Naive thymus-derived CD4-positive, alpha-beta T cell (primary cell): ENCODE measurements at regions not wholly inside any gene's neighbourhood (a gene's known extent, or its start where the extent isn't known, plus 50 kb on each side); places are given as distances from the start of the nearest gene placed in this dataset.

Source experiments
- ATAC-seq: fragments of 150-1000 bp; cut with Tn5 transposase; 2 replicates; pipeline ENCODE4 v1.10.0; 2021; ENCODE audit warnings: mild to moderate bottlenecking, moderate library complexity
- CTCF ChIA-PET: fragments of 350-600 bp; sonication (Branson Sonifier 250); formaldehyde crosslinking; loops from one replicate; lab custom pipeline; 2021; ENCODE audit warnings: antibody characterized with exemption; lab: Charles Lee
- POLR2A ChIA-PET: fragments of 350-600 bp; sonication (Branson Sonifier 250); formaldehyde crosslinking; loops from one replicate; lab custom pipeline; 2021; ENCODE audit warnings: antibody characterized with exemption, inconsistent platforms; lab: Charles Lee
- DNase-seq, 9 donors: peaks; one replicate each; pipeline versions ENCODE4 v3.0.0 to v3.0.0-alpha.2; 2020 to 2022; ENCODE audit warnings: mixed read lengths in 1 of 9
- H3K27ac ChIP-seq: one replicate; pipeline ENCODE4 v1.7.0; 2013; ENCODE audit warnings: mild to moderate bottlenecking, low read depth, low read length, moderate library complexity
- H3K27me3 ChIP-seq, 2 donors: one replicate each; pipeline ENCODE4 v1.7.0; 2013; ENCODE audit warnings: low read length in 2 of 2, mild to moderate bottlenecking in 2 of 2, moderate library complexity in 2 of 2; ENCODE audit not compliant: control insufficient read depth in 2 of 2, insufficient read depth in 2 of 2
- H3K36me3 ChIP-seq, 3 experiments: 1 replicate in 2 of 3; 2 replicates in 1 of 3; pipeline ENCODE4 v1.7.0; 2013; ENCODE audit warnings: low read length in 3 of 3, mild to moderate bottlenecking in 3 of 3, moderate library complexity in 1 of 3; ENCODE audit not compliant: insufficient read depth in 3 of 3, control insufficient read depth in 2 of 3
- H3K4me1 ChIP-seq, 2 donors: one replicate each; pipeline ENCODE4 v1.7.0; 2013; ENCODE audit warnings: low read length in 2 of 2, mild to moderate bottlenecking in 2 of 2, moderate library complexity in 1 of 2; ENCODE audit not compliant: control insufficient read depth in 2 of 2, insufficient read depth in 2 of 2
- H3K4me3 ChIP-seq: 2 replicates; pipeline ENCODE4 v1.7.0; 2013; ENCODE audit warnings: mild to moderate bottlenecking, low read length
- H3K9me3 ChIP-seq, 3 experiments: 1 replicate in 2 of 3; 2 replicates in 1 of 3; pipeline ENCODE4 v1.7.0; 2013; ENCODE audit warnings: low read length in 3 of 3; ENCODE audit not compliant: control insufficient read depth in 2 of 3
- H3K27ac Mint-ChIP-seq, 9 donors: one replicate each; pipeline ENCODE4 v1.8.0; 2020 to 2022; ENCODE audit warnings: mixed read lengths in 9 of 9, mild to moderate bottlenecking in 8 of 9, moderate library complexity in 5 of 9, inconsistent platforms in 2 of 9
- H3K27me3 Mint-ChIP-seq, 5 donors: one replicate each; pipeline ENCODE4 v1.8.0; 2021 to 2022; ENCODE audit warnings: mixed read lengths in 5 of 5, mild to moderate bottlenecking in 1 of 5
- H3K36me3 Mint-ChIP-seq, 5 donors: one replicate each; pipeline ENCODE4 v1.8.0; 2020 to 2022; ENCODE audit warnings: mixed read lengths in 5 of 5, mild to moderate bottlenecking in 3 of 5, inconsistent platforms in 1 of 5
- H3K4me1 Mint-ChIP-seq, 7 donors: one replicate each; pipeline ENCODE4 v1.8.0; 2020 to 2022; ENCODE audit warnings: mixed read lengths in 7 of 7, mild to moderate bottlenecking in 3 of 7, inconsistent platforms in 1 of 7
- H3K4me3 Mint-ChIP-seq, 10 donors: one replicate each; pipeline ENCODE4 v1.8.0; 2020 to 2022; ENCODE audit warnings: mild to moderate bottlenecking in 10 of 10, mixed read lengths in 10 of 10, moderate library complexity in 6 of 10, inconsistent platforms in 2 of 10
- H3K9me3 Mint-ChIP-seq, 11 donors: one replicate each; pipeline ENCODE4 v1.8.0; 2020 to 2022; ENCODE audit warnings: mixed read lengths in 11 of 11, mild to moderate bottlenecking in 4 of 11, inconsistent platforms in 1 of 11, moderate library complexity in 1 of 11
- intact Hi-C, 2 donors: fragments of 100-400 bp; cut with micrococcal nuclease; formaldehyde crosslinking; loops; one replicate each; pipeline ENCODE4 v1.15.1; 2023

DNA sequence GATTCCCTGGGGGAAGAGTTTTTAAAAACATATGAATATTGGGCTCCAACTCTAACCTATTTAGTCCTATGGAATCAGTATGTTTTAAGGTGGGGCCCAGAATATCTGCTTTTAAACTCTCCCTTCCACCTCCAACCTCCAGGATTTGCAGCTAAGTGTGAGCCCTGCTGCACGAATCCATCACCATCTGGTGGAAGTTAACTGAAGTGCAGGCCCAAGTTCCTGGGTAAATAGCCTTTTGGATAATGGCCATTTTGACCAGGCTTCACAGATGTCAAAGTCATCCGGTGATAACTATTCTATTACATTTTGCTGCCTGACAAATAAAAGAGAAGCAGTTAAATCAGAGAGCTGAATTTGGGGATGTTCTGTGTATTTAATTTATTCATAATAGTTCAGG lies 58.1 kb upstream of the RMST start:
- H3K36me3 Mint-ChIP-seq: no peaks in the 10 kb centered on the region
- peaks cover 0 to 5% (median 0%) of the 10 kb centered on the region in 5 donors for H3K27me3 Mint-ChIP-seq
- no peak overlapping the region for H3K4me3 Mint-ChIP-seq
- Histone ChIP-seq H3K36me3 (no peaks in the 10 kb centered on the region), H3K9me3 (no peaks in the 10 kb centered on the region), H3K4me1 (no peaks in the 10 kb centered on the region), H3K27ac (no peak overlapping the region), H3K4me3 (no peak overlapping the region), H3K27me3 (no peaks in the 10 kb centered on the region)
- no peak overlapping the region for H3K27ac Mint-ChIP-seq
- intact Hi-C loops: loop anchor here (1.0 to 10.0 kb wide), 3 partner anchors 417 to 830 kb away; no protein-coding TSS in a partner anchor
- ATAC-seq (no peak), DNase-seq (no peak)
- ChIA-PET POLR2A (no interaction called here), CTCF (no interaction called here)
- no peaks in the 10 kb centered on the region for H3K9me3 Mint-ChIP-seq
- no peaks in the 10 kb centered on the region for H3K4me1 Mint-ChIP-seq

DNA sequence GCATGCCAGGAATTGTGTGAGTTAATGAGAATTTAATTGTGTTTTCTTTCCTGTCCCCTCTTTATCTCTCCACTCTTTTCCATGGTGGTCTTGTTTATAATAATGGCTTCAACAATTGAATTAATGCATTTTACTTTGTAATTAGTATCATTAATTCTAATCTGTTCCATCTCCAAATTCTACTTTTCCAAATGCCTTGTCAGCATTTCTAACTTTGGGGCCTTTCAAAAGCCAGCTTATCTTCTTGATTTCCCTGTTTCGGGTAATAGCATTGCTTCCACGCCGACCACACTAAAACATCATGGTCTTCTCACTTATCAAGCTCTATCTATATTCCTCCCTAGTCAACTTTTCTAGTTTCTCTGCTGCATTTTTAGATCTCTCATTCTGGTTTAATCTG lies 54.2 kb upstream of the RMST start:
- ATAC-seq (no peak), DNase-seq (no peak)
- H3K36me3 ChIP-seq: no peaks in the 10 kb centered on the region
- ChIA-PET CTCF (no interaction called here), POLR2A (no interaction called here)
- no peaks in the 10 kb centered on the region for H3K9me3 ChIP-seq
- no peak overlapping the region for H3K27ac Mint-ChIP-seq
- peaks cover 0 to 2% (median 0%) of the 10 kb centered on the region in 11 donors for H3K9me3 Mint-ChIP-seq
- intact Hi-C loops: loop anchor here in 1 of 2 donors (10.0 kb wide), 1 partner anchor 834 kb away; no protein-coding TSS in a partner anchor
- H3K27me3 Mint-ChIP-seq: peaks cover 0 to 16% (median 5%) of the 10 kb centered on the region in 5 donors
- H3K4me1 Mint-ChIP-seq: no peaks in the 10 kb centered on the region
- no peak overlapping the region for H3K27ac ChIP-seq
- no peak overlapping the region for H3K4me3 Mint-ChIP-seq
- H3K36me3 Mint-ChIP-seq: no peaks in the 10 kb centered on the region
- H3K4me3 ChIP-seq: no peak overlapping the region
- no peaks in the 10 kb centered on the region for H3K4me1 ChIP-seq
- no peaks in the 10 kb centered on the region for H3K27me3 ChIP-seq

DNA sequence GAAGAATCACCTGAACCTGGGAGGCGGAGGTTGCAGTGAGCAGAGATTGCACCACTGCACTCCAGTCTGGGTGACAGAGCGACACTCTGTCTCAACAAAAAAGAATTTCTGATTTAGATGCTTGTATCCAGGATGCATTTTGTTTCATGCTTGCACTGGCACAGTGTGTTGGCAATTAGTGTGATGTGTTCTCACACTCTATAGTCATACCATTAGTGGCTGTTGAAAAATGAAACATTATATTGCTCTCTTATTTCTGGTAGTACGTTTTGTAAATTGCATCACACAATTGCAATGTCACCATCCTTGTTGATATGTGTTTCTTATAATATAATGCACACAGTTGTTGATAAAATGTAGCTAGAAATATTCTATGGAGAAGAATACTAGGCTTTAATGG lies 51.3 kb upstream of the RMST start:
- ChIA-PET POLR2A (no interaction called here), CTCF (no interaction called here)
- DNase-seq (no peak), ATAC-seq (no peak)
- intact Hi-C loops: no loop called here
- Histone ChIP-seq H3K27ac (no peak overlapping the region), H3K9me3 (no peaks in the 10 kb centered on the region), H3K27me3 (no peaks in the 10 kb centered on the region), H3K36me3 (no peaks in the 10 kb centered on the region), H3K4me3 (no peak overlapping the region), H3K4me1 (no peaks in the 10 kb centered on the region)
- H3K27ac Mint-ChIP-seq: no peak overlapping the region
- H3K9me3 Mint-ChIP-seq: peaks cover 0 to 2% (median 0%) of the 10 kb centered on the region in 11 donors
- no peaks in the 10 kb centered on the region for H3K4me1 Mint-ChIP-seq
- H3K4me3 Mint-ChIP-seq: no peak overlapping the region
- no peaks in the 10 kb centered on the region for H3K36me3 Mint-ChIP-seq
- peaks cover 0 to 23% (median 5%) of the 10 kb centered on the region in 5 donors for H3K27me3 Mint-ChIP-seq
